Parathyroid adenoma (tissue), 2 donors: ENCODE measurements at regions not wholly inside any gene's neighbourhood (a gene's known extent, or its start where the extent isn't known, plus 50 kb on each side); places are given as distances from the start of the nearest gene placed in this dataset.
"Not testable (repeated sequence)": the region's sequence is repeated elsewhere in the genome, so short reads cannot be mapped to it uniquely, and the experiment has no call there.

Source experiments
- H2AFZ ChIP-seq: fragments of 300-600 bp; sonication (generic); one replicate; pipeline ENCODE4 v1.7.0; 2017; ENCODE audit warnings: antibody characterized with exemption, mild to moderate bottlenecking
- H3K27ac ChIP-seq: fragments of 300-600 bp; sonication (generic); one replicate; pipeline ENCODE4 v1.7.0; 2017
- H3K27me3 ChIP-seq: fragments of 300-600 bp; sonication (generic); one replicate; pipeline ENCODE4 v1.7.0; 2017; ENCODE audit warnings: low read length; ENCODE audit not compliant: control insufficient read depth, insufficient read depth
- H3K36me3 ChIP-seq: fragments of 300-600 bp; sonication (generic); one replicate; pipeline ENCODE4 v1.7.0; 2017; ENCODE audit warnings: low read length; ENCODE audit not compliant: control insufficient read depth, insufficient read depth
- H3K4me1 ChIP-seq: fragments of 300-600 bp; sonication (generic); one replicate; pipeline ENCODE4 v1.7.0; 2017; ENCODE audit warnings: control low read depth
- H3K4me2 ChIP-seq: fragments of 300-600 bp; sonication (generic); one replicate; pipeline ENCODE4 v1.7.0; 2017; ENCODE audit warnings: low read length
- H3K4me3 ChIP-seq: fragments of 300-600 bp; sonication (generic); one replicate; pipeline ENCODE4 v1.7.0; 2017; ENCODE audit warnings: low read depth, low read length
- H3K79me2 ChIP-seq: fragments of 300-600 bp; sonication (generic); one replicate; pipeline ENCODE4 v1.7.0; 2017; ENCODE audit warnings: control low read depth
- H3K9ac ChIP-seq: fragments of 300-600 bp; sonication (generic); one replicate; pipeline ENCODE4 v1.7.0; 2017; ENCODE audit warnings: mild to moderate bottlenecking
- H3K9me3 ChIP-seq: fragments of 300-600 bp; sonication (generic); one replicate; pipeline ENCODE4 v1.7.0; 2017; ENCODE audit warnings: low read length; ENCODE audit not compliant: control insufficient read depth
- CTCF ChIP-seq: fragments of 300-600 bp; sonication (generic); IDR thresholded peaks from one replicate; pipeline ENCODE4 v1.7.0; 2017; ENCODE audit warnings: antibody characterized with exemption, mild to moderate bottlenecking
- donor health status: primary hyperparathyroidism.

DNA sequence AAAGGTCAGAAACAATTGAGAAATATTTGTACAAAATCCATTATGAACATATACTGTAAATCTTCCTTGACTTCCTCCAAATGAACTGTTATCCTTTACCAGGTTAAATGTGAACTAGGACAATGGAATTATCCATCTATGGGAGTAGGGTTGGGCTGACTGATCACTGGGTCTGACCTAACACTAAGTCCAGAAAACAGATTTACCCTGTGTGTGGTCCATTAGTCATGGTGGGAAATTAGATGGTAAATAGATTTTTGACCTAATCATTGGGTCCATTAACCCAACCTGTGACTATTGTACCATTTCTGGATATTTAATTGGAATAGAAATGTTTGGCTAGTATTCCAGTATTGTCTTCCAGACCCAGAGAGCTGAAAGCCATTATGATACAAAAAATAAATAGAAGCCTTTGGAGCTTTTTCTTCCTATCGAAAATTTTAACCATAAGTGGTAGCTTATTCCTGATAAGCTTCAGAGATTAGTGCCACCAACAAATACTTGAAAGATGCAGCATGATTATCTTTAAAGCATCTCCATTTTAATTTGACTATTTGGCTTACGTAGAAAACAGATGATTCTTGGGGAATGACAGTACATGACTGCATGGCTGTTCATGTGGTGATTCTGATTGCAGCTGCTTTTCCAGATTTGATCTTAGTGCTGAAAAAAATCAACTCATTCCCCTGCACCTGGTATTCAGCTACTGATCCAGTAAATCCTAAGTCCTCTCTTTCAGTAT, 703.2 kb upstream of the FSHR start:
- no peaks in the 10 kb centered on the region for H3K27me3 ChIP-seq
- no peak for TF ChIP-seq CTCF

DNA sequence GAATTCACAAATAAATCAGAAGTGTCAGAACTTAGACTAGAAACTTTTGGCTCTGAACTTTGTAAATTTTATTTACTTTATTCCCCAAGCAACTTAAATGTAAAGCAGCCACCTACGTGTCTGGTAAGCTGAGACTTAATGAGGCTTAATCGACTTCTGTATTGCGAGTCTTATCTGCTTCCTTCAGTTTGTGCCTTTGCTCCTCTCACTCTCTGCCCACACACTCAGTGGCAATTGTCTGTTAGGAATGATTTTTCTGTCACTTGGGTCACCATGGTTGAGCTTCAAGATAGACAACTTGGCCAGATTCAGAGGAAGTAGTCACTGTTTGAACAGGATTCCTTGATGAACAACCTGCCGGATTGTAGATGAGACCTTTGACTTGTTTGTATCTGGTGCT, 691.4 kb upstream of the FSHR start:
- Histone ChIP-seq H3K9ac (no peak overlapping the region), H3K79me2 (no peaks in the 10 kb centered on the region), H3K27ac (no peak overlapping the region), H3K4me3 (no peak overlapping the region), H3K4me2 (no peak overlapping the region), H3K36me3 (no peaks in the 10 kb centered on the region), H3K9me3 (no peaks in the 10 kb centered on the region), H2AFZ (no peak overlapping the region), H3K4me1 (no peaks in the 10 kb centered on the region), H3K27me3 (no peaks in the 10 kb centered on the region)
- no peak for TF ChIP-seq CTCF

More for the DNA sequence above, 703.2 kb upstream of the FSHR start:
- no peaks in the 10 kb centered on the region for H3K36me3 ChIP-seq
- no peak overlapping the region for H3K27ac ChIP-seq
- H3K4me3 ChIP-seq, result no peak overlapping the region
- H3K4me2 ChIP-seq, result no peak overlapping the region
- no peak overlapping the region for H3K9ac ChIP-seq
- H3K79me2 ChIP-seq, result no peaks in the 10 kb centered on the region
- H2AFZ ChIP-seq, result no peak overlapping the region
- no peaks in the 10 kb centered on the region for H3K9me3 ChIP-seq
- no peaks in the 10 kb centered on the region for H3K4me1 ChIP-seq

- no peak overlapping the region for H3K4me3 ChIP-seq
- H3K27me3 ChIP-seq, result no peaks in the 10 kb centered on the region
- H3K9me3 ChIP-seq, result no peaks in the 10 kb centered on the region
- H3K4me2 ChIP-seq, result no peak overlapping the region
- no peaks in the 10 kb centered on the region for H3K36me3 ChIP-seq
- H3K4me1 ChIP-seq, result no peaks in the 10 kb centered on the region
- no peak for TF ChIP-seq CTCF
- no peak overlapping the region for H2AFZ ChIP-seq
- H3K79me2 ChIP-seq, result no peaks in the 10 kb centered on the region
- no peak overlapping the region for H3K27ac ChIP-seq
- no peak overlapping the region for H3K9ac ChIP-seq
Measured at GRCh38 chr2:49845021-49845420, 690.7 kb upstream of the FSHR start.

- H3K9me3 ChIP-seq, H3K27me3 ChIP-seq, H3K27ac ChIP-seq, H3K4me1 ChIP-seq, H3K4me3 ChIP-seq, H3K9ac ChIP-seq, H2AFZ ChIP-seq, H3K36me3 ChIP-seq, H3K79me2 ChIP-seq, H3K4me2 ChIP-seq: not testable (repeated sequence)
Measured at GRCh38 chr2:49844113-49844512, 689.8 kb upstream of the FSHR start.

- Histone ChIP-seq H2AFZ (no peak overlapping the region), H3K79me2 (no peaks in the 10 kb centered on the region), H3K27me3 (no peaks in the 10 kb centered on the region), H3K36me3 (no peaks in the 10 kb centered on the region), H3K4me1 (no peaks in the 10 kb centered on the region), H3K27ac (no peak overlapping the region), H3K9me3 (no peaks in the 10 kb centered on the region), H3K9ac (no peak overlapping the region), H3K4me3 (no peak overlapping the region), H3K4me2 (no peak overlapping the region)
- no peak for TF ChIP-seq CTCF
Measured at GRCh38 chr2:49843314-49843713, 689.0 kb upstream of the FSHR start.
